HEK293T (cell line): ENCODE measurements at regions not wholly inside any gene's neighbourhood (a gene's known extent, or its start where the extent isn't known, plus 50 kb on each side); places are given as distances from the start of the nearest gene placed in this dataset.

Source experiments
- ARNT ChIP-seq: fragments of 450-650 bp; IDR thresholded peaks from 2 replicates; pipeline ENCODE4 v1.6.1; 2017; ENCODE audit warnings: mild to moderate bottlenecking
- BHLHE40 ChIP-seq: fragments of 450-650 bp; IDR thresholded peaks from 2 replicates; pipeline ENCODE4 v1.6.1; 2016; ENCODE audit warnings: mild to moderate bottlenecking, moderate library complexity, borderline replicate concordance
- CTBP1 ChIP-seq: fragments of 450-650 bp; IDR thresholded peaks from 2 replicates; pipeline ENCODE4 v1.6.1; 2016; ENCODE audit warnings: borderline replicate concordance
- ELF4 ChIP-seq: fragments of 450-650 bp; IDR thresholded peaks from 2 replicates; pipeline ENCODE4 v1.6.1; 2017; ENCODE audit warnings: antibody characterized with exemption
- FOXA1 ChIP-seq: fragments of 450-650 bp; IDR thresholded peaks from 2 replicates; pipeline ENCODE4 v1.6.1; 2016; ENCODE audit warnings: mild to moderate bottlenecking
- FOXM1 ChIP-seq: fragments of 450-650 bp; IDR thresholded peaks from 2 replicates; pipeline ENCODE4 v1.6.1; 2017; ENCODE audit warnings: mild to moderate bottlenecking, borderline replicate concordance
- HDGF ChIP-seq: fragments of 450-650 bp; IDR thresholded peaks from 2 replicates; pipeline ENCODE4 v1.6.1; 2017; ENCODE audit warnings: antibody characterized with exemption, borderline replicate concordance
- L3MBTL2 ChIP-seq: fragments of 450-650 bp; conservative IDR thresholded peaks from 2 replicates; pipeline ENCODE4 v1.6.1; 2016; ENCODE audit warnings: mild to moderate bottlenecking
- NFRKB ChIP-seq: fragments of 450-650 bp; IDR thresholded peaks from 2 replicates; pipeline ENCODE4 v1.6.1; 2016; ENCODE audit warnings: mild to moderate bottlenecking, moderate library complexity
- SP1 ChIP-seq: fragments of 450-650 bp; IDR thresholded peaks from 2 replicates; pipeline ENCODE4 v1.6.1; 2017
- SUZ12 ChIP-seq: fragments of 450-650 bp; IDR thresholded peaks from 2 replicates; pipeline ENCODE4 v1.6.1; 2016; ENCODE audit warnings: mild to moderate bottlenecking
- TARDBP ChIP-seq: fragments of 450-650 bp; IDR thresholded peaks from 2 replicates; pipeline ENCODE4 v1.6.1; 2016
- ZNF384 ChIP-seq: fragments of 450-650 bp; IDR thresholded peaks from 2 replicates; pipeline ENCODE4 v1.6.1; 2016
- TF ChIP-seq, protein P1 (sequence below): fragments of 450-650 bp; IDR thresholded peaks from 2 replicates; pipeline ENCODE4 v1.6.1; 2016

DNA sequence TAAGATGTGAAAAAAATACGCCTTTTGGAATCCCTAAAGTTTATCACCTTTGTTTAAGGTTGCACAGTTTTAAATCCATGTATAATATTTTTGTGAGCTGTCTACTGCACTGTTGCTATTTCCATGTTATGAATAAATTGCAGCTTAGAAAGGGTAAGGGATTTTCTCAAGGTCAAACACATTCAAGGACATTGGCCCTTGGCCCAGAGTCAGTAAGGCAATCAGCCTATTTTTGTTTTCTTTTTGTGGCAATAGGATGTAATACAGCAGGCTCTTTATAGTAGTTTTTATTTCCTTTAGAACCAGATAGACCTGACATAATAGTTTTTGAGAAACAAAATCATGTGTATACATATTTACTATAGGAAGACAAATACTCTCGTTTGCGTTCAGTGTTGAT is 219.8 kb downstream of the ACTR3B start:
- TF ChIP-seq FOXM1 (no peak), FOXA1 (no peak), SP1 (no peak), TARDBP (no peak), ZNF384 (no peak), ELF4 (no peak), SUZ12 (no peak), NFRKB (no peak), HDGF (no peak), CTBP1 (no peak), BHLHE40 (no peak), L3MBTL2 (no peak), ARNT (no peak)
- TF ChIP-seq, protein P1, sequence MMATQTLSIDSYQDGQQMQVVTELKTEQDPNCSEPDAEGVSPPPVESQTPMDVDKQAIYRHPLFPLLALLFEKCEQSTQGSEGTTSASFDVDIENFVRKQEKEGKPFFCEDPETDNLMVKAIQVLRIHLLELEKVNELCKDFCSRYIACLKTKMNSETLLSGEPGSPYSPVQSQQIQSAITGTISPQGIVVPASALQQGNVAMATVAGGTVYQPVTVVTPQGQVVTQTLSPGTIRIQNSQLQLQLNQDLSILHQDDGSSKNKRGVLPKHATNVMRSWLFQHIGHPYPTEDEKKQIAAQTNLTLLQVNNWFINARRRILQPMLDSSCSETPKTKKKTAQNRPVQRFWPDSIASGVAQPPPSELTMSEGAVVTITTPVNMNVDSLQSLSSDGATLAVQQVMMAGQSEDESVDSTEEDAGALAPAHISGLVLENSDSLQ: no peak
